ENCODE measurements at regions not wholly inside any gene's neighbourhood (a gene's known extent, or its start where the extent isn't known, plus 50 kb on each side); places are given as distances from the start of the nearest gene placed in this dataset.
"Not testable (repeated sequence)": the region's sequence is repeated elsewhere in the genome, so short reads cannot be mapped to it uniquely, and the experiment has no call there.

- Histone ChIP-seq H3K79me2 (no peaks in the 10 kb centered on the region), H3K9me3 (ENCODE audit: low read depth) (no peaks in the 10 kb centered on the region), H3K36me3 (replicated peaks; ENCODE audit: insufficient read depth, low read depth) (no peaks in the 10 kb centered on the region), H3K4me2 (no peak overlapping the region), H4K20me1 (ENCODE audit: insufficient read depth, poor library complexity, severe bottlenecking) (no peaks in the 10 kb centered on the region), H3K9me2 (replicated peaks; ENCODE audit: insufficient read depth) (no peaks in the 10 kb centered on the region), H3K27ac (no peak overlapping the region), H2AFZ (no peak overlapping the region), H3K27me3 (no peaks in the 10 kb centered on the region), H3K4me3 (no peak overlapping the region), H3K4me1 (ENCODE audit: insufficient read depth) (no peaks in the 10 kb centered on the region)
- no peak for DNase-seq (ENCODE audit: low spot score)
- no peak for TF ChIP-seq CTCF (IDR thresholded peaks at IDR 0.05; ENCODE audit: poor library complexity)
- no peak for TF ChIP-seq EZH2 (IDR thresholded peaks at IDR 0.05; ENCODE audit: borderline replicate concordance)
- no peak for TF ChIP-seq EZH2phosphoT487 (IDR thresholded peaks at IDR 0.05; ENCODE audit: low read depth, severe bottlenecking, unreplicated experiment)
- 79% methylated on average over 1 of the region's 1 CpG for WGBS (ENCODE audit: low lambda C conversion rate, missing lambda C conversion rate)
These were observed 237.3 kb upstream of the CNR1 start for GRCh38 chr6:88403486-88403885.

- no peaks in the 10 kb centered on the region for H3K79me2 ChIP-seq
- H4K20me1 ChIP-seq (ENCODE audit: insufficient read depth, poor library complexity, severe bottlenecking): no peaks in the 10 kb centered on the region
- no peaks in the 10 kb centered on the region for H3K27me3 ChIP-seq
- no peaks in the 10 kb centered on the region for H3K4me1 ChIP-seq (ENCODE audit: insufficient read depth)
- no peak overlapping the region for H3K4me2 ChIP-seq
- no peaks in the 10 kb centered on the region for H3K9me2 ChIP-seq (replicated peaks; ENCODE audit: insufficient read depth)
- H3K4me3 ChIP-seq: no peak overlapping the region
- H3K27ac ChIP-seq: no peak overlapping the region
- H3K36me3 ChIP-seq (replicated peaks; ENCODE audit: insufficient read depth, low read depth): no peaks in the 10 kb centered on the region
- no peaks in the 10 kb centered on the region for H3K9me3 ChIP-seq (ENCODE audit: low read depth)
- TF ChIP-seq EZH2phosphoT487 (IDR thresholded peaks at IDR 0.05; ENCODE audit: low read depth, severe bottlenecking, unreplicated experiment): no peak
- WGBS (ENCODE audit: low lambda C conversion rate, missing lambda C conversion rate): 77% methylated on average over 3 of the region's 3 CpGs
- no peak for DNase-seq (ENCODE audit: low spot score)
- H2AFZ ChIP-seq: no peak overlapping the region
These were observed 236.8 kb upstream of the CNR1 start for GRCh38 chr6:88402909-88403308.

GRCh38 chr6:88390998-88391397, 224.9 kb upstream of the CNR1 start:
- not testable (repeated sequence) for H3K4me3 ChIP-seq; H3K27me3 ChIP-seq; H3K9me3 ChIP-seq (ENCODE audit: low read depth); H3K27ac ChIP-seq; H3K79me2 ChIP-seq; H4K20me1 ChIP-seq (ENCODE audit: insufficient read depth, poor library complexity, severe bottlenecking); H3K4me1 ChIP-seq (ENCODE audit: insufficient read depth); H3K36me3 ChIP-seq (replicated peaks; ENCODE audit: insufficient read depth, low read depth); H3K9me2 ChIP-seq (replicated peaks; ENCODE audit: insufficient read depth); H2AFZ ChIP-seq; DNase-seq (ENCODE audit: low spot score); H3K4me2 ChIP-seq
- WGBS (ENCODE audit: low lambda C conversion rate, missing lambda C conversion rate): 79% methylated on average over 7 of the region's 7 CpGs

- no peaks in the 10 kb centered on the region for H3K9me2 ChIP-seq (replicated peaks; ENCODE audit: insufficient read depth)
- H3K79me2 ChIP-seq: no peaks in the 10 kb centered on the region
- no peak for DNase-seq (ENCODE audit: low spot score)
- H3K36me3 ChIP-seq (replicated peaks; ENCODE audit: insufficient read depth, low read depth): no peaks in the 10 kb centered on the region
- H3K4me3 ChIP-seq: no peak overlapping the region
- H2AFZ ChIP-seq: no peak overlapping the region
- TF ChIP-seq CTCF (IDR thresholded peaks at IDR 0.05; ENCODE audit: poor library complexity) (no peak), EZH2phosphoT487 (IDR thresholded peaks at IDR 0.05; ENCODE audit: low read depth, severe bottlenecking, unreplicated experiment) (no peak), EZH2 (IDR thresholded peaks at IDR 0.05; ENCODE audit: borderline replicate concordance) (no peak)
- no peaks in the 10 kb centered on the region for H3K4me1 ChIP-seq (ENCODE audit: insufficient read depth)
- H3K4me2 ChIP-seq: no peak overlapping the region
- H3K27me3 ChIP-seq: no peaks in the 10 kb centered on the region
- H4K20me1 ChIP-seq (ENCODE audit: insufficient read depth, poor library complexity, severe bottlenecking): no peaks in the 10 kb centered on the region
- no peak overlapping the region for H3K27ac ChIP-seq
- no peaks in the 10 kb centered on the region for H3K9me3 ChIP-seq (ENCODE audit: low read depth)
These were observed 222.4 kb upstream of the CNR1 start for GRCh38 chr6:88388589-88388988.

- Histone ChIP-seq H3K9me3 (ENCODE audit: low read depth) (no peaks in the 10 kb centered on the region), H3K79me2 (no peaks in the 10 kb centered on the region), H3K4me3 (no peak overlapping the region), H3K9me2 (replicated peaks; ENCODE audit: insufficient read depth) (no peaks in the 10 kb centered on the region), H3K27ac (no peak overlapping the region), H3K4me1 (ENCODE audit: insufficient read depth) (peaks cover 2% of the 10 kb centered on the region), H4K20me1 (ENCODE audit: insufficient read depth, poor library complexity, severe bottlenecking) (no peaks in the 10 kb centered on the region), H3K4me2 (no peak overlapping the region), H3K36me3 (replicated peaks; ENCODE audit: insufficient read depth, low read depth) (no peaks in the 10 kb centered on the region), H3K27me3 (no peaks in the 10 kb centered on the region), H2AFZ (no peak overlapping the region)
- TF ChIP-seq EZH2phosphoT487 (IDR thresholded peaks at IDR 0.05; ENCODE audit: low read depth, severe bottlenecking, unreplicated experiment): no peak
- no peak for TF ChIP-seq CTCF (IDR thresholded peaks at IDR 0.05; ENCODE audit: poor library complexity)
- TF ChIP-seq EZH2 (IDR thresholded peaks at IDR 0.05; ENCODE audit: borderline replicate concordance): no peak
- no peak for DNase-seq (ENCODE audit: low spot score)
These were observed 220.0 kb upstream of the CNR1 start for GRCh38 chr6:88386167-88386566.
